HT-29 (cell line): ENCODE measurements at regions not wholly inside any gene's neighbourhood (a gene's known extent, or its start where the extent isn't known, plus 50 kb on each side); places are given as distances from the start of the nearest gene placed in this dataset.
"Not testable (repeated sequence)": the region's sequence is repeated elsewhere in the genome, so short reads cannot be mapped to it uniquely, and the experiment has no call there.

Source experiments
- DNase-seq: peaks from one replicate; pipeline ENCODE4 v3.0.0-alpha.2; 2015; ENCODE audit warnings: low spot score

DNA sequence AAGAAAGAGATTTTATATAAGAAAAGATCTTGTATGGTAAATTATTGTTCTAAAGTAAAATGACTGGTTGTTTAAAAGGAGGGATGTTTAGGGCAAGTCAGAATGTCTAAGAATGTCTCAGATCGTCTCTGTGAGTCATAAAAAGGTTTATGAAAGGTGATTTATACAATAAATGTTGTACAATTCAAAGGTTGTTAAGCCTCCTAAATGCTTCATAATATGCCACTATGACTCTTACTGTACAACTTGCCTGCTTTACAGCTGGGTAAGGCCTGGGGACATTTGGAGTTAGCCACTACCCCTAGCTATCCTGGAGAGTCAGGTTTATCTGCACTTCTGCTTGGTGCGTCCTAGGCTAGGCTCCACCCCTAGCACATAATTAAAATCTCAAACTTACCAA is 927.4 kb downstream of the FSCB start:
- no peak for DNase-seq

DNA sequence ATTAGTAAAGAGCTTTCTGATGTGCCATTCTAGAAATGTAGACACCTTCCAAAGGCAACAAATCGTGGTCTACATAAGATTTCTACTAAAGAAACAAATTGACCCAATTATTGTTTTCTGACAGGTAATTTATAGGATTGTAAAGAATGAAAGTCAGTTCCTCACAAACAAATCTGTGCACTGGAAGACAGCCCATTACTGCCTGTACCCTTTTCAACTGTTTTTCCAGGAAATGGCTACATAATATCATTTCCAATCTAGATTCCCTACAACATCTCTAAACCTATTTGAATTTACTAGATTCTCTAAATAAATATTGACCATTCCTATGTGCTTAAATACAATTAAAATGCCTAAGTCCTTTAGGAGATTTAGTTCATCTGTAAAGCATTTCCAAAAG is 939.1 kb downstream of the FSCB start:
- DNase-seq, result no peak

DNA sequence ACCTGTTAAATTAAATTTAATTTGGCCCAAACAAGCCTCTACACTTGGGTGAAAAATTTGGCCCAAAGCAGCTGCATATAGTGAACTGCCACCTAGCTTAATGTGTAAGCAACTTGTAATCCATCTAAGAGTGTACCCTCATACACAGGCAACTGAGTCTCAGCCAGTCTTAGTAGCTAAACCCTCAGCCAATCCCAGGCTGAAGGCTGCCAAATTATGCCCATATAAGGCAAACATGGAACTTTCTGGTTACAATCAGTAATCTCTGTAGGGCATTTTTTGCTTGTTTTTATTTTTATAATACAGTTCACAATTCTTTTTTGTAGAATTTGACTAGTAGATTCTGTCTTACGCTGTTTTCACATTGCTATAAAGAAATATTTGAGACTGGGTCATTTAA is 958.7 kb downstream of the FSCB start:
- no peak for DNase-seq

DNA sequence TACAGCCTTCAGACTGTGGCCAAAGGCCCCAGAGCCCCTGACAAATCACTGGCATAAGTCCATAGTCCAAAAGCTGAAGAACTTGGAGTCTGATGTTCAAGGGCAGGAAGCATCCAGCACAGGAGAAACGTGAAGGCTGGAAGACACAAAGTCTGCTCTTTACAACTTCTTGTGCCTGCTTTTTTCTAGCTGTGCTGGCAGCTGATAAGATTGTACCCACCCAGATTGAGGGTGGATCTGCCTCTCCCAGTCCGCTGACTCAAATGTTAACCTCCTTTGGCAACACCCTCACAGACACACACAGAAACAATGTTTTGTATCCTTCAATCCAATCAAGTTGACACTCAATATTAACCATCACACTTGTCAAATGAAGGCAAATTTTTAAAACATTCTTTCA is 959.5 kb downstream of the FSCB start:
- not testable (repeated sequence) for DNase-seq

DNA sequence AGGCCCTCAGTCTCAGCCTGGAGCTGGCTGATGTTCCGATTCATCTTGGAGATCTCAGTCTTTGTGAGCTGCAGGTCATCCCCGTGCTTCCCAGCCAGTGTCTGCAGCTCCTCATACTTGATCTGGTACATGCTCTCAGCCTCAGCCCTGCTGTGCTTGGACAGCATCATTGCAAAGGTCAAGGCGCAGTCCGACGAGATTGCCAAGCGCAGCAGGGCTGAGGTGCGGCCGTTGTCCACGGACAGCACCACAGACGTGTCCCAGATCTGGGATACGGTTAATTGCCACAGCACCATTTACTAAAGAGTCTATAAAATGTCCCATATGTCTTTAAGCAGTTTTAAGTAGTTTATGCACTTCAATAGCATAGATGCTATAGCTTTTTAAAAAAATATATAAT is 965.7 kb downstream of the FSCB start:
- DNase-seq, result no peak

DNA sequence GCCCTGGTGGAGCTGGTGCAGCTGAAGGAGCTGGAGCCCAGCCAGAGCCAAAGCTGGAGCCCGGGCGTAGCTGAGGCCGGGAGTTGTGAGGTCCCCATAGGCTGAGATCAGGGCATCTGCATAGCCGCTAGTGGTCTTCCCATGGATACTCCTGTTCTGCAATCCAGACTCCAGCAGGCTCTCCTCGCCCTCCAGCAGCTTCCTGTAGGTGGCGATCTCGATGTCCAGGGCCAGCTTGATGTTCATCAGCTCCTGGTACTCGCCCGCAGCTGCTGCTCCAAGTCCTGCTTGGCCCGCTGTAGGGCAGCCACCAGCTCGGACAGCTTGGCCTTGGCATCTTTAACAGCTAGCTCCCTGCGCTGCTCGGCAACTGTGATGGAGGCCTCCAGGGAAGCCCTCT is 966.1 kb downstream of the FSCB start:
- DNase-seq, result peak; percentile 46

DNA sequence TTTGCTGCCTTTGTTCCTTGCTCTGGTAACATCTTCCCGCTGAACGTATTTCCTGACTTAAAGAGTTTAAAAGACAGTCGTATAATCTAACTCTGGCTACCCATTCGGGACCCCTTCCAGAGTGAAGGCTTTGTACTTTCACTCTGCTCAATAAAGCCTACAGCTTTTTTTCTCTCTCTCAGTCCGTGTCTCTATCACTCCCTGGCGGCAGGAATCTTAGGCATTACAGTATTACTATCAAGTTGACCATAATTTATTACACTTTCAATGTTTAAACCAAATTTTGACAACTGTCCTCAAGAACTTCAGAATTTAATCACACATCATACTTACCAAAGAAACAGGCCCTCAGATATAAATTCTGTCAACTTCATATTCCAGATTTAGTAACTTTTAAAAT is 967.9 kb downstream of the FSCB start:
- DNase-seq, result peak; percentile 45

DNA sequence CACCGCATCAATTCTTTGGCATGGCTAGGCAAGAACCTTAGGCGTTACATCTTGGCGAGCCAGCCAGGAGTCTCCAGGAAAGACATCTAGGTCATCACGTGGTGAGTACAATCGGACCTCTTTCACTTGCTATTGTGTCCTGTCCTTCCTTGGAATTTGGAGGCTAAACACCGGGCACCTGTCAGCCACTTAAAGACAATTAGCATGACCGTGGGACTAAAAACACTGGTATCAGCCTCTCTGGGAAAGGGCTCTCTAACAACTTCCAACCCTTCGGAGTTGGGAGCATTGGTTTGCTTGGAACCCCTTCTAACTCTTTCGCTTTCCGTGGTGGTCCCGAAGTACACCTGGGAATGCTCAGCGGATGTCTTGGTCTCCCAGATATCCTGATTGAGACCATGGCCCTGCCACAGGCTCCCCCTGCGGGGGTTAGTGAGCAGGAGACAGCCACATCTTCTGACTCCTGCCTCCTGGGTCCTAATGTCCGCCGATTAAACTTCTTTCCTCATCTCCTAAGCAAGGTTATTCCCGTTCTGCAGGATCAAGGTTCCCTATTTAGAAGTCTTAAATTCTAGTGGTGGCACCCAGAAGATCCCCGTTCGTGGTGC is 971.7 kb downstream of the FSCB start:
- no peak for DNase-seq

DNA sequence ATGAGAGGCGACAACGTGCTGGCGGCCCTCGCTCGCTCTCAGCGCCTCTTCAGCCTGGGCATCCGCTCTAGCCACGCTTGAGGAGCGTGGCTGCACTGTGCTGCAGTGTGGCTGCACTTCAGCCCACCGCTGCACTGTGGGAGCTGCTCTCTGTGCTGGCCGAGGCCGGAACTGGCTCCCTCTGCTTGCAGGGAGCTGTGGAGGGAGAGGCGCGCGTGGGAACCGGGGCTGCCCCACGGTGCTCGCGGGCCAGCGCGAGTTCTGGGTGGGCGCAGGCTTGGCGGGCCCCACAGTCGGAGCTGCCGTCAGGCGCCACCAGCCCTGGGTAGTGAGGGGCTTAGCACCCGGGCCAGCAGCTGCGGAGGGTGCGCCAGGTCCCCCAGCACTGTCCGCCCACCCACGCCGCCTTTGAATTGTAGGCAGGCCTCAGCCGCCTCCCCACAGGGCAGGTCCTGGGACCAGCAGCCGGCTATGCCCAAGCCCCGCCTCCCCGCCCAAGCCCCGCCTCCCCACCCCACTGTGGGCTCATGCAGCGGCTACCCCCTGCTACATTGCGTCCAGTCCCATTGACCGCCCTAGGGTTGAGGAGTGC is 974.2 kb downstream of the FSCB start:
- DNase-seq, result no peak

DNA sequence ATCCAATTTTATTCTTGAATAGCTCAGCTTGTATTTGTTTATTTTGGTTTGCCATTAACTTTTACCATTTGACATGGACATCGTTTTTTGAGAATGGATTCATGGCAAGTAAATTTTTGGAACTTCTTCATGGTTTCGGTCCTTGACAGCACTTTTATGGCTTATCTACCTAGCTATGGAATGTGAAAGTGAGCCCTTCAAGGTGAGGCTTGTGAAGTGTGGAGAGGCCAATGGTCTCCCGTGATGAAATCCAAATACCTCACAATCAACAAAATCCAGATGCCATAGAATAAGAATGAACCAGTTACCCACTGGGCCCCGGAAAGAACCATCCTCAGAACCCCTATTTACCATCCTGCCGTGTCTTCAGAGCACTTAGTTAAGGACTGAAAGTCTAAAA is 978.8 kb downstream of the FSCB start:
- no peak for DNase-seq

DNA sequence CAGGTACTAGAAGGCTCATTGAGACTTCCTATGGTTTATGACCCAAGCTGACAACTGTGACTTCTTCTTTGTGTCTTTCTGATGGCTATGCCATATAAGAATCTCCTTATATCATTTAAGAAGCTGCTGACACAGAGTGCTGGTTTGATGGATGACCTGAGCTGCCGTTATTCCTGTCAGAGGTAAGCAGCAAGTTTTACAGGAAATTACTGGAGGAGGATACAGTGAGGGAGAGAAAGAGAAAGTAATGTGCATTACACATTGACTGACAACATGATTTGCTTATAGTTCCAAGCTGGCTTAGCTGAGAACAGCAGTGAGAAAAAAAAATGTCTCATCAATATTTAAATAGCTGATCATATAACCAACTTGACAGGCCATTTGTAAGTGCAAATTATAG is 981.4 kb downstream of the FSCB start:
- DNase-seq, result no peak

DNA sequence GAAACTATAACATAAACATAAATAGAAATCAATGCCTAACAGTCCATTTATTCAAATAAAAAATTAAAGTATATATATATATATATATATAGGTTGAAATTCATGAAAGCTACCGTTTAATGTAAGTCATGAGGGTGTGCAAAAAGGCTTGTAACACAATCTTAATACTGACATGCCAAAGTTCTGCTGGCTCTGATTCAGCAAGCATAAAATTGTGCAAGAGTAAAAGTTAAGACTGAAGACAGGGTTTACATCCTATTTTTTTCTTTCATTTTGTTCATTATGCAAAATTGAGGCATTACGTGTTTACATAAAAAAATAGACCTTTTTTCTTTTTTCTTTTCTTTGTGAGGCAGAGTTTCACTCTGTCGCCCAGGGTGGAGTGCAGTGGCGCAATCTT is 984.2 kb downstream of the FSCB start:
- no peak for DNase-seq

DNA sequence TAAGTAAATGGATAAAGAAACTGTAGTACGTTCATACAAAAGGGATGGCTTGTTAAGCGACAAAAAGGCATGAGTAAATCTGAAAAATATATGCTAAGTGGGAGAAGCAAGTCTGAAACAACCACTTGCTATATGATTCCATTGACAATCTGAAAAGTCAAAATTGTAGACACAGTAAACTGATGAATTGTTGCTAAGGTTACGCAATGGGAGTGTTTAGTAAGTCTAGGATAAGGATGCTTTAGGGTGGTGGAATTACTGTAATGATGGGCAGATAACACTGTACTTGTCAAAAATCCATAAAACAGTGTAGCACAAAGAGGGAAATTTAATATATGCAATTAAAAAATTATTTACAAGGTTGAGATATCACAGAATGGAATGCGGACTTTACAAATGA is 984.9 kb downstream of the FSCB start:
- DNase-seq, result no peak

DNA sequence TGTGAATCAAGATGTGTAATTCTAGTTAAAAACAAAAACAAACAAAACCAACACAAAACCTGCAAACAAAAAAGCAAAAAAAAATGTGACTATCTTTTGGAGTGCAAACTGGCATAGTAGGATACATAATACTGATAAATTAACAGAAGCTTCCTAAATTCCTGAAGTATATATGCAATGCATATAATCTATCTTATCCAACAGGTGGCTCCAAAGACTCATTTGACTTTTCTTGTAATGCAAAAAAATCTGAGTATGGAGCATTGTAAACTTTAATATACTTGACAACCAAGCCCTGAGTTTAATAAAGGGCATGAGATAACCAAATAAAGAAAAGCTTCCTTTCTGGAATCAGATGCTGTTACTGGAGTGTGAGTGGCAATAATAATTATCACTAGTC is 1003.6 kb downstream of the FSCB start:
- DNase-seq, result peak; percentile 18

DNA sequence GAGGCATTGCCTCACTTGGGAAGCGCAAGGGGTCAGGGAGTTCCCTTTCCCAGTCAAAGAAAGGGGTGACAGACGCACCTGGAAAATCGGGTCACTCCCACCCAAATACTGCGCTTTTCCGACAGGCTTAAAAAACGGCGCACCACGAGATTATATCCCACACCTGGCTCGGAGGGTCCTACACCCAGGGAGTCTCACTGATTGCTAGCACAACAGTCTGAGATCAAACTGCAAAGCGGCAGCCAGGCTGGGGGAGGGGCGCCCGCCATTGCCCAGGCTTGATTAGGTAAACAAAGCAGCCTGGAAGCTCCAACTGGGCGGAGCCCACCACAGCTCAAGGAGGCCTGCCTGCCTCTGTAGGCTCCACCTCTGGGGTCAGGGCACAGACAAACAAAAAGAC is 1014.7 kb downstream of the FSCB start:
- DNase-seq, result not testable (repeated sequence)

DNA sequence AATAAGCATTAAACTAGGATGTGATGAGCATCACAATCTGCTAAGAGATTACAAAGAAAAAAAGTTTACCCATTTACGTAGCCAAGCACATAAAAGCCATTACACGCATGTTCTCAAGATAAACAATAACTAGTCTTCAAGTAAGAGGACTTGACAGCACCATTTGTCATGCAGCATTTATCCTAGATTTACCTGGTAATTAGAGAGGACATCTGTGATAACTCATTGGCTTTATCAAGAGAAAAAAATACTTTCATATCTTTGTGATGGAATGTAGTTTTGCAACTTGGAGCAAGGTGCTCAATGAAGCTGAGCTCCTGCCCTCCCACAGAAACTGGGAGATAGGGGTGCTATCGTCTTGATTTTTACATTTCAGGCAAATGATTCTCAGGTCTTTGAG is 1023.7 kb downstream of the FSCB start:
- DNase-seq, result no peak

DNA sequence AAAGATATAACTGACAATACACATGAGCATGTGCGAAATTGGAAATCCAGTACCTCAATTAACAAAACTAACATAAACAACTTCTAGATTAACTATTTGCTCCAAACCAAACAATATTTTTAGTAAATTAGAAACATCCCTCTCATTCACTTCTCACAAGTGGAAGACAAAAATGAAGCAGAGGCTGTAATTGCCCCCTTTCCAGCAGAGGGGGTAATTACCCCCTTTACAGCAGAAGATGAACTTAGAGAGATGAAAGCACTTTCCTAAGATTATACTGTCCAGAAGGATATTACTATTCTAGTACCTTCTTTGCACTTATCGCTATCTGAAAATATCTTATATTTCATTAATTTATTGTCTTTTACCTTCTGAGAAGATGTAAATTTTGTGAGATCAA is 1025.2 kb downstream of the FSCB start:
- DNase-seq, result no peak

DNA sequence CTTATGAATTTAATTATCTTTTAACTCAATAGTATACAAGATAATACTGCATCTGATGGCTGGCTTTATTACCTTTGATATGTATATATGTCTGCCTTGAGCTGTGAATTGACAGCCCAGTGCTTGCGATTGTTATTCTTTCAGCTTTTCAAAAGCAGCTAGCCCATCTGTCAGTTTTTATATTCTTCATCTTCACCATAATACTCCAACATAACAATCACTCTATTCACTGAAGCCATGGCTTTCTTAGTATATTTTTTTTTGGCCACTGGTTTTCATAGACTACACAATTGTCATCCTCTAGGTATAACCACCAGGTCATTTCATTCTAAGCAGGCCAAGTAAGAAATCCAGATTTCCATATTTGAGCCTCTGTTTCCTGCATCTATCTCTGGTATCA is 1026.1 kb downstream of the FSCB start:
- DNase-seq, result no peak

DNA sequence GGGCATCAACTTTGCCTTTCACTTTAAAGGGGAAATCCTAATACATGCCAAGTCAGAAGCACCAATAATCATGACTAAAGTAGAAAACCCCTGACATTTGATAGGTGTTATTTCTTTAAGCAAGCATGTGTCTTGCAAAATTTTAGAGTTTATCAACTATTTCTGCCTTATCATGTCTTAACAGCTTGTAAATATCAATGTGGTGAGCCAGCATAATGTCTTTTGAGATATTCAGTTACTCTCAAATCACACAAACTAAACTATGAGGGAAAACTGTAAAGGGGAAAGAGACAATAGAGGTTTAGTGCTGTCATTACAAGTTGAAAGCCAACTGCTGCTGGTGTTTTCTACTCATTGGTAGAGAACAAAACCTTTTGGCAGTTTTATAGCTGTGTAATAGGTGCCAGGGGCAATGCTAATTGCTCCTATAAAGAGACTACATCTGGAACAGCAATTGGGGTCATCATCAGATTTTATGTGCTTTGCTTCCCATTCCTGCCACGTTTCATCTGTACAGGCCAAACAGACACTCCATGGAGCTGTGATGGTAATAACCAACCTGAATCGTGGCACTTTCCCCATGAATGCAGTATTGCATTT is 1027.4 kb downstream of the FSCB start:
- no peak for DNase-seq

DNA sequence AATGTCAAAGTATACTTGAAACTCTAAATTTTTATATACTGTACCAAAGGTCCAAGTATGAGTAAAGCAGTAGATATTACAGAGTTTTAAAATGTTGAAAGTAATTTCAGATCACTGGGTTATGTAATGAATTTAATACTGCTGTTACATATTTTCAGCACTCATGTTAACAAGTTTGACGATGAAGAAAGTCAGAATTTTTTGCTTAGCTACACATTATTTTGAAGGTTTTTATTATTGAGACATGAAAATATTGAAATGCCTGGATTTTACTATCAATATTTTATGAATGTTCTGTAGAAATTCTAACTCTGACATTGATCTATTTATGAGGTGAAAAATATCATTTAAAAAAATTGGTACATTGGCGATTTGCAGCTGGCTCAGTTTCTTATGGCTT is 1030.3 kb downstream of the FSCB start:
- DNase-seq, result no peak

DNA sequence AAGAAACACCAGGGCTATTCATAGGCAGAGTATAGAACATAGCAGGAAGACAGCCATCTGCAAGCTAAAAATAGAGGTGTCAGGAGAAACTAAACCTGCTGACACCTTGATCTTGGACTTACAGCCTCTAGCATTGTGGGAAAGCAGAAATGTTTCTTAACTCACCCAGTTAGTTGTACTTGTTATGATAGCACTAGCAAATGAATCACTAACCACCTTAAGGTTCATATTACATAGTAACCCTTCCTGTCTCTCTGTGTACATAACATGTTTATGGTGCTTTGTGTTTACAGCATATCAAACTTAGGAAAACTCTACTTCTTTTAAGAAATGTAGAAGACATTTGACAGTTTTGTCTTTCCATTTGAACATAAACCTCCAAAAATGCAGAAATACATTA is 1031.3 kb downstream of the FSCB start:
- peak; percentile 7 for DNase-seq

DNA sequence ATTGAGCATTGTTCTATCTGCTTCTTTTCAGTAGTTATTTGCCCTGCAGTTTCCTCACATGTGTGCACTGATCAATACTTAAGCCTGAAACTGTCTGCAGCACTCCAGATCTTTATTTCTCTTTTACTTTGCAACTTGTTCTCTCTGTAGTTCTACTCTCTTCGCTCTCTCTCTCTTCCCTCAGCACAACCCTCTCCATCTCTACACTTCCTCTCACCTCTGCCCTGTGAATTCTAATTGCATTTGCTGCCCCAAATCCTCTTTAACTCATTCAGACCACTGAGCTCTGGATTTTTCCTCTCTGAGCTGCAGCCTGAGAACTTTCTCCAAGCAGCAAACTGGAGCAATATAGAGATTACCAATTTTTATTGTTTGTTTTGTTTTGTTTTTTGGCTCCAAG is 1035.5 kb downstream of the FSCB start:
- DNase-seq, result no peak

DNA sequence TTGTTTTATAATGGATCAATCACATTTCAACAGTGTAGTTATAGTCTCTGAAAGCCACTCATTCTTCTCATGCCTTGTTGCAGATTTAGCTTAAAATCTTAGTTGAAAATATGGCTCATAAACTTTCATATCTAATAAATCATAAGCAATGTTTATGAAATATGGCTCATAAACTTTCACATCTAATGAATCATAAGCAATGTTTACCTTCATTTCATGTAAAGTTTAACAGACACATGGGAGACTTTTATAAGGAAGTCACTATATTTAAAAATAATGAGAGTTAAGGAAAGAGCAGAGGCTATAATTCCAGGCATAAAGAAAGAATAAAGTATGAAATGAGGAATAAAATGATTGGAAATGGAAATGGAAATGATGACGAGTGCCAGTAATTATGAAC is 1042.1 kb downstream of the FSCB start:
- peak; percentile 18 for DNase-seq

DNA sequence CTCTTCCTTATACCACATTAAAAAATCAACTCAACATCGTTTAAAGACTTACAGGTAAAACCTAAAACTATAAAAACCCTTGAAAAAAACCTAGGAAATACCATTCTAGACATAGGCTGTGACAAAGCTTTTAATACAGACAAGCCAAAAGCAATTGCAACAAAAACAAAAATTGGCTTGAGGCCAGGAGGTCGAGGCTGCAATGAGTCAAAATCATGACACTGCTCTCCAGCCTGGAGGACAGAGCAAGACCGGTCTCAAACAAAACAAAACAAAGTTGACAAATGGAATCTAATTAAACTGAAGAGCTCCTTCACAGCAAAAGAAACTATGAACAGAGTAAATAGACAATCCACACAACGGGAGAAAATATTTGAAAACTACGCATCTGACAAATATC is 1057.8 kb downstream of the FSCB start:
- DNase-seq, result no peak
